Keratinocyte (primary cell): ENCODE measurements at regions not wholly inside any gene's neighbourhood (a gene's known extent, or its start where the extent isn't known, plus 50 kb on each side); places are given as distances from the start of the nearest gene placed in this dataset.

Source experiments
- EZH2 ChIP-seq: IDR thresholded peaks from one replicate; pipeline ENCODE4 v1.6.1; 2012; ENCODE audit warnings: inconsistent platforms, mild to moderate bottlenecking, low read length, moderate library complexity
- TF ChIP-seq, protein P1 (sequence below), 3 experiments: IDR thresholded peaks in 1 of 3; conservative IDR thresholded peaks in 1 of 3; optimal IDR thresholded peaks in 1 of 3; 2 replicates in 2 of 3; 3 replicates in 1 of 3; pipeline versions ENCODE3 to v1.5.1; 2011; ENCODE audit warnings: low read length in 3 of 3, mild to moderate bottlenecking in 3 of 3, moderate library complexity in 2 of 3, control low read depth in 1 of 3, inconsistent platforms in 1 of 3; ENCODE audit not compliant: insufficient read depth in 2 of 3; ENCODE audit errors: extremely low read depth in 1 of 3

DNA sequence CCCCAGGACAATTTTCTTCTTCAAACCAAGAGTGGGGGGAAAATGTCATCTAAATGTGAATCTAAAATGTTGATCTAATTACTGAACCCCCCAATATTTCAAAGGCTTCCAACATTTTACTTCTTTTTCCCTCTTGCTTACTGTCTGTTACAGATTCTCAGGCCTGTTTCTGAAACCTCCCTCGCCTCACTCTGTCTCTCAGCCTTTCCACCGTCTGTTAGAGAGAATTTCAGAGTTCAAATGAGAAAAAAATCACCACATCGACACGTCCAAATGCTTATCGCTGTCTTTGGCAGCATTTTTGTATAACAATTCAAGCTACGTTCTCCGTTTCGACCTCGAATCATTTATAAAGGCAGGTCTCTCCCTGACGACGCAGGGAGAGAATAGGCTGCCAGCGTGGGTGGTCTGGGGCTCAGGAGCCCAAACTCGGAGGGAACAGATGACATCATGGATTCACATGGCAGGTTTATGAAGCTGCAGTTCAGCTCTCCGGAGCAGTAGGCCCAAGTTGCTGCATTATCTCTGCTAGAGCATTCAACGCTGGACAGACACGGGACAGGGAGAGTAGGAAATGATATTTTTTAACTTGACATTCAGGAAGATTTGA is 139.8 kb downstream of the GAS1 start:
- TF ChIP-seq, protein P1, sequence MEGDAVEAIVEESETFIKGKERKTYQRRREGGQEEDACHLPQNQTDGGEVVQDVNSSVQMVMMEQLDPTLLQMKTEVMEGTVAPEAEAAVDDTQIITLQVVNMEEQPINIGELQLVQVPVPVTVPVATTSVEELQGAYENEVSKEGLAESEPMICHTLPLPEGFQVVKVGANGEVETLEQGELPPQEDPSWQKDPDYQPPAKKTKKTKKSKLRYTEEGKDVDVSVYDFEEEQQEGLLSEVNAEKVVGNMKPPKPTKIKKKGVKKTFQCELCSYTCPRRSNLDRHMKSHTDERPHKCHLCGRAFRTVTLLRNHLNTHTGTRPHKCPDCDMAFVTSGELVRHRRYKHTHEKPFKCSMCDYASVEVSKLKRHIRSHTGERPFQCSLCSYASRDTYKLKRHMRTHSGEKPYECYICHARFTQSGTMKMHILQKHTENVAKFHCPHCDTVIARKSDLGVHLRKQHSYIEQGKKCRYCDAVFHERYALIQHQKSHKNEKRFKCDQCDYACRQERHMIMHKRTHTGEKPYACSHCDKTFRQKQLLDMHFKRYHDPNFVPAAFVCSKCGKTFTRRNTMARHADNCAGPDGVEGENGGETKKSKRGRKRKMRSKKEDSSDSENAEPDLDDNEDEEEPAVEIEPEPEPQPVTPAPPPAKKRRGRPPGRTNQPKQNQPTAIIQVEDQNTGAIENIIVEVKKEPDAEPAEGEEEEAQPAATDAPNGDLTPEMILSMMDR (optimal IDR thresholded peaks at IDR 0.05 in 1 of 3, IDR thresholded peaks at IDR 0.05 in 1 of 3, conservative IDR thresholded peaks at IDR 0.05 in 1 of 3; ENCODE audit: extremely low read depth in 1 of 3, insufficient read depth in 2 of 3, low read length in 3 of 3), result no peak
- no peak for TF ChIP-seq EZH2
